ENCODE measurements at regions not wholly inside any gene's neighbourhood (a gene's known extent, or its start where the extent isn't known, plus 50 kb on each side); places are given as distances from the start of the nearest gene placed in this dataset.

DNA sequence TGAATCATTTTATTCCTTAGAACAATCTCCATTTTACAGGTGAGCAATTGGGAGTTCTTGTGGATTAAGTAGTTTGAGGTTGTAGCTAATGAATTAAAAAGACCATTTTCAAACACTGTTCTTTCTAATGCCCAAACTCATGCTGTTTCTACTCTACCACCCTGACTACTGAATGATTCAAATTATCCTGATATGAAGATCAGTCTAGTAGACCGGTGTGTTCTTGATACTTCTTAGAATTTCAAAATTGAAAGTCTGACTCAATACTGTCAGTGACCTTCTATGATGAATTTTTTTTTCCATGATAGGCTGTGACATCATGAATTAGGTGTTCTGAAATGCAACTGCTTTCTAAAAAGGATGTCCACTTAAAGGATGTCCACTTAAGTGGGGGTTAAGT, 515.5 kb downstream of the DMAC1 start:
- Histone ChIP-seq H2BK5ac (ENCODE audit: low read depth, low read length, poor library complexity) (no peak overlapping the region), H3K9ac (ENCODE audit: low read length) (no peak overlapping the region), H3K14ac (ENCODE audit: low read length) (no peak overlapping the region), H3K4me1 (ENCODE audit: control insufficient read depth in 1 of 2, insufficient read depth in 2 of 2, low read length in 2 of 2) (no peaks in the 10 kb centered on the region), H3K23ac (ENCODE audit: low read length) (no peak overlapping the region), H3K27me3 (ENCODE audit: insufficient read depth, low read length) (no peaks in the 10 kb centered on the region), H3K4me2 (ENCODE audit: low read length) (no peak overlapping the region), H3K79me2 (ENCODE audit: control insufficient read depth, insufficient read depth, low read length, poor library complexity) (no peaks in the 10 kb centered on the region), H2BK12ac (ENCODE audit: low read length) (no peak overlapping the region), H3K9me3 (ENCODE audit: insufficient read depth, low read depth, low read length) (no peaks in the 10 kb centered on the region), H2AK5ac (ENCODE audit: low read length) (no peak overlapping the region), H4K8ac (ENCODE audit: low read depth, low read length) (no peak overlapping the region), H3K18ac (ENCODE audit: low read length) (no peak overlapping the region), H3K4ac (ENCODE audit: low read depth, low read length) (no peak overlapping the region), H3K4me3 (ENCODE audit: low read depth, low read length) (no peak overlapping the region), H2AFZ (ENCODE audit: insufficient read depth, low read length, poor library complexity) (no peak overlapping the region), H4K12ac (ENCODE audit: low read depth, low read length) (no peak overlapping the region), H3K79me1 (ENCODE audit: low read length) (no peaks in the 10 kb centered on the region), H2BK120ac (ENCODE audit: insufficient read depth, low read length, poor library complexity) (no peak overlapping the region), H4K91ac (ENCODE audit: low read depth, low read length) (no peak overlapping the region), H3K27ac (ENCODE audit: low read depth, low read length) (no peak overlapping the region), H3K36me3 (ENCODE audit: control insufficient read depth in 1 of 2, insufficient read depth in 2 of 2, low read length in 2 of 2) (no peaks in the 10 kb centered on the region)
- WGBS (ENCODE audit: extremely low coverage, insufficient coverage, insufficient read length), result no CpG with 5 or more reads among the region's 1 CpG
- no peak for DNase-seq

DNA sequence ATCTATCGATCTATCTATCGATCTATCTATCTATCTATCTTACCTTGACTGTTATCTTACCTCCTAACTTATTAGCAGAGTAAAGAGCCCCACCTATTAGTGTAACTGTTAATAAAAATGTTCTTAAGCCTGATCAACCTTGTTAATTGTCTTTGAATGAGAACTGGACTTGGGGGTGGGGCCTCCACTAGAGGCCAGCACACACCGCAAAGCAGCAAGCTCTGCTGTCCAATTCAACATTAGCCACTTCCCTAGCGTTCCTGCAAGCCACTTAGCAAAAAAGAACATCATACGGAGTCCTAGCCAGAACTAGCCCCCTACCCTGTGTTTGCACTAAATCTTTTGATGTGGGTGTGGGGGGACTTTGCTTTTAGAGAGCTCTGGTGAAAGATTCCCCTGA, 515.8 kb downstream of the KDM4C start:
- Histone ChIP-seq H3K18ac (ENCODE audit: low read length) (no peak overlapping the region), H3K79me1 (ENCODE audit: low read length) (no peaks in the 10 kb centered on the region), H3K4me2 (ENCODE audit: low read length) (no peak overlapping the region), H2AK5ac (ENCODE audit: low read length) (no peak overlapping the region), H3K27ac (ENCODE audit: low read depth, low read length) (no peak overlapping the region), H3K23ac (ENCODE audit: low read length) (no peak overlapping the region), H3K79me2 (ENCODE audit: control insufficient read depth, insufficient read depth, low read length, poor library complexity) (no peaks in the 10 kb centered on the region), H3K9ac (ENCODE audit: low read length) (no peak overlapping the region), H3K4ac (ENCODE audit: low read depth, low read length) (no peak overlapping the region), H4K8ac (ENCODE audit: low read depth, low read length) (no peak overlapping the region), H2BK5ac (ENCODE audit: low read depth, low read length, poor library complexity) (no peak overlapping the region), H2BK12ac (ENCODE audit: low read length) (no peak overlapping the region), H2AFZ (ENCODE audit: insufficient read depth, low read length, poor library complexity) (no peak overlapping the region), H3K4me3 (ENCODE audit: low read depth, low read length) (no peak overlapping the region), H3K36me3 (ENCODE audit: control insufficient read depth in 1 of 2, insufficient read depth in 2 of 2, low read length in 2 of 2) (no peaks in the 10 kb centered on the region), H2BK120ac (ENCODE audit: insufficient read depth, low read length, poor library complexity) (no peak overlapping the region), H3K27me3 (ENCODE audit: insufficient read depth, low read length) (no peaks in the 10 kb centered on the region), H3K9me3 (ENCODE audit: insufficient read depth, low read depth, low read length) (no peaks in the 10 kb centered on the region), H3K4me1 (ENCODE audit: control insufficient read depth in 1 of 2, insufficient read depth in 2 of 2, low read length in 2 of 2) (no peaks in the 10 kb centered on the region), H4K12ac (ENCODE audit: low read depth, low read length) (no peak overlapping the region), H3K14ac (ENCODE audit: low read length) (no peak overlapping the region), H4K91ac (ENCODE audit: low read depth, low read length) (no peak overlapping the region)
- WGBS (ENCODE audit: extremely low coverage, insufficient coverage, insufficient read length), result no CpG with 5 or more reads among the region's 5 CpGs
- no peak for DNase-seq

GRCh38 chr9:7266911-7267595, 509.3 kb downstream of the KDM4C start:
- H3K4me2 ChIP-seq (ENCODE audit: low read length), result no peak overlapping the region
- H2AFZ ChIP-seq (ENCODE audit: insufficient read depth, low read length, poor library complexity), result no peak overlapping the region
- H3K79me1 ChIP-seq (ENCODE audit: low read length), result no peaks in the 10 kb centered on the region
- H3K27ac ChIP-seq (ENCODE audit: low read depth, low read length), result no peak overlapping the region
- H3K4ac ChIP-seq (ENCODE audit: low read depth, low read length), result no peak overlapping the region
- no peaks in the 10 kb centered on the region for H3K36me3 ChIP-seq (ENCODE audit: control insufficient read depth in 1 of 2, insufficient read depth in 2 of 2, low read length in 2 of 2)
- H3K9me3 ChIP-seq (ENCODE audit: insufficient read depth, low read depth, low read length), result no peaks in the 10 kb centered on the region
- no peak overlapping the region for H2AK5ac ChIP-seq (ENCODE audit: low read length)
- no peak overlapping the region for H3K23ac ChIP-seq (ENCODE audit: low read length)
- no peak overlapping the region for H3K18ac ChIP-seq (ENCODE audit: low read length)
- no CpG with 5 or more reads among the region's 14 CpGs for WGBS (ENCODE audit: extremely low coverage, insufficient coverage, insufficient read length)
- H3K9ac ChIP-seq (ENCODE audit: low read length), result no peak overlapping the region
- no peak overlapping the region for H3K4me3 ChIP-seq (ENCODE audit: low read depth, low read length)
- no peak overlapping the region for H4K8ac ChIP-seq (ENCODE audit: low read depth, low read length)
- no peak for DNase-seq
- no peak overlapping the region for H2BK120ac ChIP-seq (ENCODE audit: insufficient read depth, low read length, poor library complexity)
- no peak overlapping the region for H2BK5ac ChIP-seq (ENCODE audit: low read depth, low read length, poor library complexity)
- H3K14ac ChIP-seq (ENCODE audit: low read length), result no peak overlapping the region
- H4K91ac ChIP-seq (ENCODE audit: low read depth, low read length), result no peak overlapping the region
- H3K4me1 ChIP-seq (ENCODE audit: control insufficient read depth in 1 of 2, insufficient read depth in 2 of 2, low read length in 2 of 2), result no peaks in the 10 kb centered on the region
- no peak overlapping the region for H4K12ac ChIP-seq (ENCODE audit: low read depth, low read length)
- H3K27me3 ChIP-seq (ENCODE audit: insufficient read depth, low read length), result no peaks in the 10 kb centered on the region
- H2BK12ac ChIP-seq (ENCODE audit: low read length), result no peak overlapping the region
- no peaks in the 10 kb centered on the region for H3K79me2 ChIP-seq (ENCODE audit: control insufficient read depth, insufficient read depth, low read length, poor library complexity)

DNA sequence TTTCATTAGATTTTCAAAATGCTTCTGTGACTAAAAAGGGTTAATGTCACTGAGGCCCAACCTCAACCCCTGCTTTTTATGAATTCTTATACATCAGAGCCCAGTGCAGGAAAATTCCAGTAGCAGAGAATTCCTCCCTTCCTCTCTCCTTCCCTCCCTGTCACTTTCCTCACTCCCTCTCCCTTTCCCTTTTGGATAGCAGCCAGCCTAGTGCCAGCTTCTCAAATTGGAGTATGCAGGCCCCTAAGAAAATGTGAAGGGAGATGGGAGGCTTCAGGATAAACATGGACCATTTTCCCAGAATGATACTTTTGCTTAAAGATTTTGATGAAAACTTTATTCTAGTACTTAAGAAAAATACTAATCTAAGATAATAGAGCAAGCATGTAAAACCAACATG, 507.4 kb downstream of the KDM4C start:
- H3K4me2 ChIP-seq (ENCODE audit: low read length), result no peak overlapping the region

More for the DNA sequence above, 507.4 kb downstream of the KDM4C start:
- Histone ChIP-seq H2BK5ac (ENCODE audit: low read depth, low read length, poor library complexity) (no peak overlapping the region), H3K4me3 (ENCODE audit: low read depth, low read length) (no peak overlapping the region), H3K9me3 (ENCODE audit: insufficient read depth, low read depth, low read length) (no peaks in the 10 kb centered on the region), H4K91ac (ENCODE audit: low read depth, low read length) (no peak overlapping the region), H3K79me2 (ENCODE audit: control insufficient read depth, insufficient read depth, low read length, poor library complexity) (no peaks in the 10 kb centered on the region), H3K23ac (ENCODE audit: low read length) (no peak overlapping the region), H3K79me1 (ENCODE audit: low read length) (no peaks in the 10 kb centered on the region), H3K4me1 (ENCODE audit: control insufficient read depth in 1 of 2, insufficient read depth in 2 of 2, low read length in 2 of 2) (no peaks in the 10 kb centered on the region), H4K8ac (ENCODE audit: low read depth, low read length) (no peak overlapping the region), H2AFZ (ENCODE audit: insufficient read depth, low read length, poor library complexity) (no peak overlapping the region), H3K4ac (ENCODE audit: low read depth, low read length) (no peak overlapping the region), H3K18ac (ENCODE audit: low read length) (no peak overlapping the region), H3K27ac (ENCODE audit: low read depth, low read length) (no peak overlapping the region), H2BK120ac (ENCODE audit: insufficient read depth, low read length, poor library complexity) (no peak overlapping the region), H2BK12ac (ENCODE audit: low read length) (no peak overlapping the region), H3K14ac (ENCODE audit: low read length) (no peak overlapping the region), H4K12ac (ENCODE audit: low read depth, low read length) (no peak overlapping the region), H3K9ac (ENCODE audit: low read length) (no peak overlapping the region), H3K27me3 (ENCODE audit: insufficient read depth, low read length) (no peaks in the 10 kb centered on the region), H3K36me3 (ENCODE audit: control insufficient read depth in 1 of 2, insufficient read depth in 2 of 2, low read length in 2 of 2) (no peaks in the 10 kb centered on the region), H2AK5ac (ENCODE audit: low read length) (no peak overlapping the region)
- no peak for DNase-seq

All from trophoblast cell (in vitro differentiated cells and primary cell).